HG02610 (cell line): ENCODE measurements at regions not wholly inside any gene's neighbourhood (a gene's known extent, or its start where the extent isn't known, plus 50 kb on each side); places are given as distances from the start of the nearest gene placed in this dataset.
"Not testable (repeated sequence)": the region's sequence is repeated elsewhere in the genome, so short reads cannot be mapped to it uniquely, and the experiment has no call there.

Experiments
- ATAC-seq: cut with Tn5 transposase; IDR thresholded peaks from one replicate; pipeline ENCODE4 v1.9.1; 2021; ENCODE audit warnings: mild to moderate bottlenecking, moderate library complexity; ENCODE audit not compliant: unreplicated experiment

DNA sequence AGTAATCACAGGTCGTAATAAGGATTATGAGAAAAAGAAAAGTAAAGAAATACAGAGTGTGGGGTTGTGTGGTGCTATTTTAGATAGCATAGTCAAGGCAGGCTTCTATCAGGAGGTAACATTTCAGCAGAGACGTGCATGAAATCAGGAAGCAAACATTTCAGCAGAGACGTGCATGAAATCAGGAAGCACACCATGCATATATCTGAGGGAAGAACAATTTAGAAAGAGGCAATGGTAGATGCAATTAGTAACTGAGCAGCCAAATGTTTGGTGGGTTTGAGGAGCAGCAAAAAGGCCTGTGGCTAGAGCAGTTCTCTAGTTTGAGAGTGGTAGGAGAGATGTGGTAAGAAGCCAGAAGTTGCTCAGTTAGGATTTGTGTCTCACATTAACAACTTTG lies 713.7 kb downstream of the ADCYAP1 start:
- no peak for ATAC-seq

DNA sequence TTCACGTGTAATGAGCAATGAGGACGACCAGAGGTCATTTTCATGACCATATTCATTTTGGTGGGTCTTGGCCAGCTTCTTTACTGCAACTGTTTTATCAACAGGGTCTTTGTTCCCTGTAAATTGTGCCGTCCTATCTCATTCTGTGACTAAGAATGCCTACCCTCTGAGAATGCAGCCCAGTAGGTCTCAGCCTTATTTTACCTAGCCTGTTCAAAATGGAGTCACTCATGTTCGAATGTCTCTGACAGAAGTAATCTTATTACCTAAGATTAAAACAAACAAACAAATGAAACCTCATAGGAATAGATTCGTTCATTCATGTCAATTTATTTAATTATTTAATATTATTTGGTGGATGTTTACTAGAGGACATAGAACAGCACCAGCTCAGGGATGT lies 714.8 kb downstream of the ADCYAP1 start:
- no peak for ATAC-seq

DNA sequence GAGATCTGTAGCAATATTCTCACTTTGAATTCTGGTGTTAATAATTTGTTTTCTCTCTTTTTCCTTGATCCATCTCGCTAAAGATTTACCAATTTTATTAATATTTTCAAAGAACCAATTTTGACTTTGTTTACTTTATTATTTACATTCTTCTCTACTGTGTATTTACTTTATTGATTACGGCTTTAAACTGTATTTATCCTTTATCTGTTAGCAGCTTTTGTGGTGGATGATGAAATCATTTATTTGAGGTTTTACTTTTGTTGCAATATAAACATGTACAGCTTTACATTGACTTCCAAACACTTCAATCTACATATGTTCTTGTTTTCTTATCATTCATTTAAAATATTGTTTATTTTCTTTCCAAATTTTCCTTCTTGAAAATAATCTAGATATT lies 719.9 kb downstream of the ADCYAP1 start:
- no peak for ATAC-seq

DNA sequence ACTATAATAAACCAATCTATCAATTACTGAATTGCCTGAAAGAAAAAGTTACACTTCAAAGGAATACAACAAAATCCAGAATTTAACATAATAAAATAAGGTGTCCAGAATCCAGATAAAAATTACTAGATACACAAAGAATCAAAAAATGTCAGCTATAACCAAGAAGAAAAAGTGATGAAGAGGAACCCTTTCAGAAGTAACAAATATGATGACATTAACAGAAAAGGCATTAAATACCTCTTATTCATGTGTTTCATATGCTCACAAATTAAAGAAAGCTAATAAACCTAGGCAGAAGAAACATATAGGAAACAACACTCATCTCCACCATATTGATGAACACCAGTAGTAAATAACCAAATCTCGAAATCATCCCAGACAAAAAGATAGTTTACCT lies 722.8 kb downstream of the ADCYAP1 start:
- ATAC-seq = no peak

DNA sequence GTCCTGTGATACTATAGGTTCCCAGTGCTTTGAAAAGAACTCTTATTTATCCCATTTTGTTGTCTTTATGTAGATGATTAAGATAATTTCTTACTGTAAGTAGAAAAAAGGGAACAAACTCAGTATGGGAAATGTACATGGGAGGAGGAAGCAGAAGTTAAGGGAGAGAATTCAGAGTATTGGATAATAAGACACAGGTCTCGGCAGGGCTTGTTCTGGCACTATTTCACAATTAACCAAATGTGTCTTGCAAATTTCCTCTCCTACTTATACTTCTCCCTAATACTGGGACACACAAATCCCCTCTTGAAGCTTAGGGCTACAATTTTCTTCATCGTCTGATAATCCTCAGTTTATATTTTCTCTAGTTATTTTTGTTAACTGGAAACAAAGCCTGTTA lies 744.0 kb downstream of the ADCYAP1 start:
- no peak for ATAC-seq

DNA sequence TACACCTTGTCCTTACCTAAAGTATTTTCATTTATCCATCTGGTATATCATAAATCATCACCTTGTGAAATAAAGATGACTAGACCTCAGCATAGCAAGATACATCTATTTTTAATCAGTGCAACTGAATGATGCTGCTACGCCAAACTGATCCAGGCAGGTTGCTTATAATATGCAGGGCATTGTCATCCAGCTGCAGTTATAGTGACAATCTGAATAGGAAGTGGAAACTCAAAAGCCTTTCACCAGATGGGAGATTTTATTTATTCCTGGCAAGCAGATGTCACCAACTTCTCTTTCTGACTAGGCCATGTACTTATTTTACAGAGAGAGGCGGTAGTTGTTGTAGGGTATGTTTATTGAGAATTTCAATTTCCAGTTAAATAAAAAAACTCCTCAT lies 747.3 kb downstream of the ADCYAP1 start:
- no peak for ATAC-seq

DNA sequence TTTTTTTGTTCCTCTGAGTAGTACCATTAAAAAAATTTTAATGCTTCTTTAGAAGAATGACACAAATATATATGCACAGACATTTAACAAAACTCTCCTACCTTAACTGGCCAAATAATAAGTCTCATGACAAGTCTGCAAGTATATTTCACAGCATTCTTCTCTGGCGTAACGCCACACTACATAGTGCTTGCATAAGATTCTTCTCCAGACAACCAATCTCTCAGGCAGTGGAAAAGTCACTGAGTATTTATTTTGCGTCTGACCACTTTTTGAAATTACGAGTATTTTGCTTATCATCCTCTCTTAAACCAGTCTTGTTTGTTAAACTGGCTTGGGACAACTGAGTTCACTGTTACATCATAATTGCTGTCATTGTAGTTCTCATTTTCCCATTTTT lies 749.2 kb downstream of the ADCYAP1 start:
- no peak for ATAC-seq

DNA sequence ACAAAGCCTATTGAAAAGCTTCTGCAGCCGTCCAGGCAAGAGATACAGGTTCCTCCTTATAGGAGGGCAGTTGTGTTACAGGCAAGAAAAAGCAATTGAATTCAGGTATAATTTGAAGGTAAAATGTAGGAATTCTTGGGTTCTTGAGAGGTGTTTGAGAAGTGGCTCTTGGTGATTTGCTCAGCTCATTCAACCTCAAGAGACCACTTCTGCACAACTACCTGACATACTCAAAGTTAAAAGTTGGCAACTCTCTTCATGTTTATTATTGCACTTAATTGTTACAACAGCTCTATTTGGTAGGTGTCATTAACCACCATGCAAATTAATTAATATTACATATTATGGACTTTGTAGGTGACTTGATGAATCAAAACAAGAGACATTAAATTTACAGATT lies 753.2 kb downstream of the ADCYAP1 start:
- ATAC-seq = no peak

DNA sequence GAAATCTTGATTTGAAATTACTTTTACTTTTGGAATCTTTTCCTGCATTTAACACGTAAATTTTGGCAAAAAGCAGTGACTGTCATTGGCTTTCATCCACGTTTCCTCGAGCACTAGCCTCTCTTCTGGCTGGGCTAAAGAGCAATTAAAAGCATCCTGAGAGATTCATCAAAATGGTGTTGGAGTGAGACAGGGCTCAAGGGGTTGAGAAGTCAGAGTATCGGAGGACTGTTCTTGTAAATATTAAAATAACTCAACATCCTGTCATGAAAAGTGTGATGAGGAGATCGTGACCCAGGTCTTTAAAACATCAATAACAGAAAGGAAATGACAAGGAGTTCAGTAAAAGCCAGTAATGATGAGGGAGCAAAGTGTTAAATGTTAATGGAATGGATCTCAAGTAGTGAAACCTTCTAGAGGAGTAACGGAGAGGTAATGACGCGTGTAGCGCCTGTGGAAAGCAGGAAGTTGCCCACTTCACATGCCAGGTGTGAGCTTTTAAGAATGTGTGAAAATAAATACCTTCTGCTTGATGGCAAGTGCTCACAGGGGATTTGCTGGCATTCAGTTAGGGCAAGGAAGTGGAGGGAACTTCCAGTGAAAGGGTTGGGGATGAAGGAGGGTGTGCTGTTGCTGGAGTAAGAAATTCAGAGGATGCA lies 754.4 kb downstream of the ADCYAP1 start:
- ATAC-seq = no peak

DNA sequence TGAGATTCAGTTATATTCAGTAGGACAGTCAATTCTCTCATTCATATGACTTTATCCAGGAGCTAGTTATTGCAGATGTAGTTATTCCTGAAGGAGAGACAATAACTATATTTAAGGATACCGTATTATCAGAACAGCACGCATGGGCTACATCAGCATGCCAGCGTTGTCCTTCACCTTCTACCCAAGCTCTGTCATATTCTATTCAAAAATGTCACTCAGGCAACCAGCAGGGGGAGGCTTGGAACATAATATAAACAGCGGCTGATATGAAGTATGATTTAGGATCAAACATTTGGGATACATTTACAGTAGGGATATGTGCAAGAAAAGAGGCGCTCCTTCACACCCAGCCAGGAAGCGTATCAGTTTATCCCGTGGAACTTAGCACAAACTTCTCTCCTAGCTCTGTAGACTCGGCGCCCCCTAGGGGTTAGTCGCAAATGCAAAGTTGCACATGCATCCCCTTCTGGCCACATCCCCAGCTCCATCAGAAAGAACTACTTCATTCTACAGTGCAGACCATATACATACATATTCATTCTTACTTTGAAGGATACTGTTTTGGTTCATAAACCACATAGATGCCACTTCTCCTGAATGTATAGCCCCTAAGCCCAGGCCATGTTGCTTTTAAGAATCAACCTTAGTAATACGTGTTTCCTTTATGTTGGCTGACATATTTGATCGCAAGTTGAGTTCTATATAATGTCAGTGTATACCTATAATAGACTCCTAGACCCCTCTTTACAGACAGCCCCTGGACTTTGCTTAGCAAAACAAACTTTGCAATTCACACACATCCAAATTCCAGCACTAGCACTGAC lies 759.4 kb downstream of the ADCYAP1 start:
- ATAC-seq = peak; percentile 74

DNA sequence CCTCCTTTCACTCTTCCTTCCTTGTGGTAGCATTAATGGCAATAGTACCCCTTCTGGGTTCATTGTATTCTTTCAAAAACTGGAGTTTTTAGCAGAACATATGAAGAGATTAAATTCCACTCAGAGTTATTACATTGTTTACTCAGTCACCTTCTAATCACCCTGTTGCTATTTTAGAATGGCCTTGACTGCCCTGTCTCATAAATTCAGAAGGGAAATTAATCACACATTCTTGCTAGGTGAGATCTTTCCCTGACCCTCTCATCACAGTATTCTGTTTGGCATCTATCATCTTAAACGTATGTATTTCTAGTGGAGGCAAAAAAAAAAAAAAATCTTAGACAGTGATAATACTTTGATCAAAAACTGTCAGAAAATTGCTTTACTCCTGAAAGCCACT lies 760.4 kb downstream of the ADCYAP1 start:
- ATAC-seq = no peak

DNA sequence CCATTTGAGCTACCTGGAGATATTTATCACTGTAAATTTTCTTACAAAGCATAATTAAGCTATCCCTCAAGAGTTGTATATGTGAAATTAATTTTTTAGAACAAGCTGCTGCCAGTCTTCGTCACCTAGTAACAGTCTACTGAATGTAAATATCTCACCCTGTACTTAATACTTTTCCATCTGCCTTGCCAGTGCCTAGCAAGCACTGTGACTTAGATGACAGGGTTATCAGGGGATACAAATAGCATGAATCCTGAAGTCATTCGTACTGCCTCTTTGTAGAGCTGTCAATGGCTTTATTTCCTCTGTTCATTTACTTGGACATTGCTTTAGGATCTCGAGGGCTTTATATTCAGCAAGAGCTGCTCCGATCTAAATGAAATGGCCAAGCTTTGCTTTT lies 763.6 kb downstream of the ADCYAP1 start:
- ATAC-seq = no peak

DNA sequence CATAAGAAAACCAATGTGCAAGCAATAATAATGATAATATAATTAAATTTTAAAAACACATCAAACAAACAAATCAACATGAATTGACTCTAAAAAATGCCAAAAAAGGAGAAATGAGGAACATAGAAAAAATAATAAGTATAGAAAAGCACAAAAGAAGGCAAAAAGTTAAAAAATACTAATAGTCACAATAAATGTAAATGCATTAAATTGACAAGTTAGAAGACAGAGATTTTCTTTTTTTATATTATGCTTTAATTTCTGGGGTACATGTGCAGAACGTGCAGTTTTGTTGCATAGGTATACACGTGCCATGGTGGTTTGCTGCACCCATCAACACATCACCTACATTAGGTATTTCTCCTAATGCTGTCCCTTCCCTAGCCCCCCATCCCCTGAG lies 767.0 kb downstream of the ADCYAP1 start:
- not testable (repeated sequence) for ATAC-seq

DNA sequence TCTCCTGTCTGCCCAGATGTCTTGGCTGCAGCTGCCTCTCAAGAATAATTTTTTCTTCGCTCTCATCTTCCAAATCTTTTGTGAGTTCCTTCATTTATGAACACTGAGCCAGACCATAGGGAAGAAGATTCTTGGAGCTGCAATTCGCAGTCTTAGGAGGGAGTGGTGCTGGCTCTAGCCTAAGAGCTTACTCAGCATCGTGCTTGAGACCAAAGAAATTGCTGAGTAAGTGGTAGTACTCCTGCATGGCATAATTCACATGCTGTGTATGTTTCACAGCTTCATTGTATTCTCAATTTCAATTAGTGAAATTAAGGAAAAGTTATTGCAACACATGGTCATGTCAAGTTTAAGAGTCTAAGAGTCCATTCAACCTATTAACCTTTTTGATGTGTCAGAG lies 771.7 kb downstream of the ADCYAP1 start:
- no peak for ATAC-seq

DNA sequence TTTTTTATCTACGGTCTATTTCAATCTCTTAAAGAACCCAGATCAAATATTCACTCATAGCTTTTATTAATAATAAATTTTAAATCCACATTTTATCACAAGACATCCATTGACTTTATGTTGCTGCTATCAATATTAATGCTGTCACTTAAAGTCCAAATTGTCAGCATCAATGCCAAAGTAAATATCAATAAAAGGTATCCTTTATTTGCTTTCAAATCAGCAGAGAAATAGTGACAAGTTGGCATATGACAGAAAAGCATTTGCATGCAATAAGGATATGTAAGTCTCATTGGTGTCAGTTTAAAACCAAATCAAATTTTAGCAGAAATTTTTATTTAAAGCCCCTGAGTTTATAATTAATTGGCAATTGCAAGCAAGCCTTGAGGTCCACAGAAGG lies 775.4 kb downstream of the ADCYAP1 start:
- no peak for ATAC-seq

DNA sequence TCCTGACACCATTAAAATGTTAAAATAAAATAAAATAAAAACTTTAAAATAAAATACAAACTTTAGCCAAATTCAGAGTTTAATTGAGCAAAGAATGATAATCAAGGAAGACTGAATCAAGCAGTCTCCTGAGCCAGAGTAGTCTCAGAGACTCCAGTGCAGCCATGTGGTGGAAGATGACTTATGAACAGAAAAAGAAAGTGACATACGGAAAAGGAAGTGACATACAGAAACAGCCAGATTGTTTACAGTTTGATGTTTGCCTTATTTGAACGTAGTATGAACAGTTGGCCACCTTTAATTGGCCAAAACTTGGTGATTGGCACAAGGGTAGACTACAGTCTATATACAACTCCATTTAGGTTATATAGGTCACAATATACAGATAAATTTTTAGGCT lies 787.2 kb downstream of the ADCYAP1 start:
- ATAC-seq = no peak

DNA sequence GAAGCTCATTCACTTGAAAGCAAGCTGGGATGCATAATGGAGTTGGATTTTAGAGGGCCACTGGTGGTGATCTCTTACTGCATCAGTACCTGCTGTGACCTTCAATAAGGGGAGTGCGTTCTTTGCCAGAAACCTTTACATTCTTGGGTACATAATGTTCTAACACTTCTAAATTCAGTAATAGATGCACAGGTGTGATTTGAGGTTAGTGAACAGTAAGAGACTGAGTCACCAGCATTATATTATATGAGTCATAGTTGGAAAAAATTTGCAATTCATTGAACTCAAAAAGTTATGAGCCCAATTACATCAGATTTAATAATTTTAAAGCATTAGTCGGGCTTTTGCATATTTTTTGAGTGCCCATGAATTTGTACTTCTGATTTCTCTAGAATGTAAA lies 803.3 kb downstream of the ADCYAP1 start:
- no peak for ATAC-seq

DNA sequence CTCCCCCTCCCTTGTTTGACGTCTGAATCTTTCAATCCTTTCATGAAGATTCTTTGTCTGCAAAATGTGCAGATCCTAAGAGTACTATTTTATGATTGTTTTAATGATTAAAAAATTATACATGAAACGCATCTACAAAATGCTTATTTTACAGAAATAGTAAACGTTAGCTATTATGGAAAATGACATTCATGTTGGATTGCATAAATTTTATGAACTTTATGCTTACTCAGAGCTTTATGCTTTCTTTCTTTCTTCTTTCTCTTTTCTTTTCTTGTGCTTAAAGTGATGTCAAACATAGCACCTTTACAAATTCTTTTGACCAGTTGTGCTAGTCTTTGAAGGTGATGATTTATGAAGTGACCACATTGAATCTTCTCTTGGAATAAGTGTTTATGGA lies 805.4 kb downstream of the ADCYAP1 start:
- ATAC-seq = no peak

DNA sequence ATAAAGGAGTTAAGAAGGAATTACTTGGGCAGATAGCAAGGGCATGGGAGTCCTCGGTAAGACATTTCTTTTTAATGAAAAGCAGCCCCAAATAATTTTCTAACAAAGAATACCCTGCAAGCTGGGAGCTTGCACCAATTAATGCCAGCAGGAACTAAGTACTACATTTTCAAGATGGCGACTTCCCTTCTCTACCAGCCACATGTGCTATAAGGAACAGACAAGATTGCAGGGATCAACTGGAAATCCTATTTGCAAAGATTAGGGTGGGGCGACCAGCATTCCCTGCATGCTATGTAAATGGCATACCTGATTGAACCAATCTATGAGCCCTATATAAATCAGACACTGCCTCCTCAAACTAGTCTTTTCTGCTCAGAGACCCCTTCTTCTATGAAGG lies 827.5 kb downstream of the ADCYAP1 start:
- ATAC-seq = no peak

DNA sequence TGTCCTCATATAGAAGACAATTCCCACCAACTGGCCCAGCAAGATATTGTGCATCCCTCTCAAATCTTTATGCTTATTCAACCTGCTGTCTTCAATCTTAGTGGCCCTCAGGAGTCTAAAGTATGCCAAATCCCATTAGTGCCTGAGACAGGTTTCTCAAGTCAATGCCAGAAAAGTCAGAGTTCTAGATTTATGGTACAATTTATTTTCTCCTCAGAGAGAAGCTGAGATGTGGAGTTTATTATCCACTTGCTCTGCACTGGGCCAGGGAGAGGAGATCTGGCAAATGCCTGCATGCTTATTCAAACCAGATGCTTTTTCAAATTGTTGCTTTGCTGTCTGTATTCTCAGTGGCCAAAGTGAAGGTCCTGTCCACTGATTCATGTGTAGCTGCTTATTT lies 825.2 kb downstream of the METTL4 start:
- ATAC-seq = no peak

DNA sequence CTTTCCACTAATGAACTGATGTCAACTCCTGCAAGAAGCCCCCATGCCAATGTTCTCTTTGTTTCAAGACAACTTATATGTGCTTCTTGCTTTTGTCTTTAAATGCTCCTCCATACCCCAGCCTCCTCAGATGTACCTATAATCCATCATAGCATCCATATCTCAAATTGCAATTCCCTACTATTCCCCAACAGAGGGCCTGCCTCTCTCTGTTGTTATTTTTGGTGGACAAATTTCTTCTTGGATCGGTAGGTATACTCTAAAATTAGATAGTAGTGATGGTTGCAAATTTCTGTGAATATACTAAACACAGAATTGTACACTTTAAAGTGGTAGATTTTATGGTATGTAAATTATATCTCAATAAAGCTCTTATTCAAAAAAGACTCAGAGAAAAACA lies 820.1 kb downstream of the METTL4 start:
- ATAC-seq = no peak

DNA sequence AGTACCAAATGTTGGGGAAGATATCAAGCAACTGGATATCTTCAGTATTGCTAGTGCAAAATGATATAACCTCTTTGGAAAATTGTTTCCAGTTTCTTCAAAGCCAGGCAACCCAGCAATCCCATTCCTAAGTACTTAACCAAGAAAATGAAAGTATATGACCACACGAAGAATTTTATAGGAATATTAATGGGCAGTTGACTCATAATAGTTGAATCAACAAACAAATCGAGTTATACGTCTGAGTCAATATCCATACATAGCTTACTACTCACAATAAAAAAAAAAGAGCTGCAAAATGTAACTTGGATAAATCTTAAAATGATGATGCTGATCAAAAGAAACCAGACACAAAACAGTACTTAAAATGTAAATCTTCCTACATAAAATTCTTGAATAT lies 810.4 kb downstream of the METTL4 start:
- ATAC-seq = no peak

DNA sequence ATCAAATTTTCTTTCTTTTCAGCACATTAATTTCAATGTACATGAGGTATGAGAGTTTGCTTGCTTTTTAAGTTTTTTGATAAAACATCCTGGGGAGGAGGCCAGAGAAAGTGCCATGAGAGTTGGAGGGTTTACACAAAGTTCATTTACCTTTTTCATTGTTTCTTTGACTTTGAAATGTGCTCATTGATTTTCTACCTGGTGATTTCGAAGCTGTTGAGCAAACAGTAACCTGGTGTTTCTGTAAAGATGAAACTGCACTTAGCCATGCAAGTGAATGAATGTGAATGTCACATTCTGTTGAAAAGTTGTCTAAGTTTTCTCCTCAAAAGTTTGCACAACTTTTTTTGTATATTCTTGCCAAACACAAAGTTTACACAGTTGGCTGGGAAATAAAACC lies 797.0 kb downstream of the METTL4 start:
- no peak for ATAC-seq
